H9 (cell line): ENCODE measurements at regions not wholly inside any gene's neighbourhood (a gene's known extent, or its start where the extent isn't known, plus 50 kb on each side); places are given as distances from the start of the nearest gene placed in this dataset. TPM values are rescaled to one million over a fixed set of nuclear protein-coding genes. Genes with fewer than 3 reads are reported as not detected.

Experiments used
- DNase-seq: peaks from one replicate; pipeline ENCODE4 v3.0.0-alpha.2; 2017
- H2AFZ ChIP-seq: one replicate; pipeline ENCODE4 v1.6.1; 2013; ENCODE audit warnings: mild to moderate bottlenecking, low read length, control low read depth, moderate library complexity
- H2AK5ac ChIP-seq: 2 replicates; pipeline ENCODE4 v1.6.1; 2013; ENCODE audit warnings: low read length, control low read depth, mixed read lengths; ENCODE audit not compliant: insufficient read length
- H2BK120ac ChIP-seq: one replicate; pipeline ENCODE4 v1.6.1; 2013; ENCODE audit warnings: low read depth, mild to moderate bottlenecking, low read length, control low read depth, inconsistent platforms; ENCODE audit not compliant: poor library complexity, severe bottlenecking
- H2BK12ac ChIP-seq: 2 replicates; pipeline ENCODE4 v1.6.1; 2013; ENCODE audit warnings: low read length, control low read depth, mixed read lengths, low read depth; ENCODE audit not compliant: insufficient read length
- H2BK15ac ChIP-seq: 2 replicates; pipeline ENCODE4 v1.6.1; 2013; ENCODE audit warnings: low read depth, low read length, control low read depth
- H2BK20ac ChIP-seq: one replicate; pipeline ENCODE4 v1.6.1; 2013; ENCODE audit warnings: low read depth, mild to moderate bottlenecking, low read length, control low read depth, inconsistent platforms; ENCODE audit not compliant: poor library complexity, severe bottlenecking
- H2BK5ac ChIP-seq: 2 replicates; pipeline ENCODE4 v1.6.1; 2013; ENCODE audit warnings: low read length, control low read depth, mixed read lengths; ENCODE audit not compliant: insufficient read length
- H3K14ac ChIP-seq: 2 replicates; pipeline ENCODE4 v1.6.1; 2013; ENCODE audit warnings: low read length, control low read depth; ENCODE audit not compliant: insufficient read depth
- H3K18ac ChIP-seq: 2 replicates; pipeline ENCODE4 v1.6.1; 2013; ENCODE audit warnings: low read depth, mild to moderate bottlenecking, mixed read lengths, low read length, control low read depth; ENCODE audit not compliant: insufficient read length
- H3K23ac ChIP-seq: 2 replicates; pipeline ENCODE4 v1.6.1; 2013; ENCODE audit warnings: low read length, control low read depth, mixed read lengths, low read depth; ENCODE audit not compliant: insufficient read length
- H3K23me2 ChIP-seq: 2 replicates; pipeline ENCODE4 v1.6.1; 2013; ENCODE audit warnings: low read depth, mild to moderate bottlenecking, mixed read lengths, low read length, control low read depth; ENCODE audit not compliant: insufficient read length, poor library complexity, severe bottlenecking
- H3K27ac ChIP-seq: 2 replicates; pipeline ENCODE4 v1.5.1; 2013; ENCODE audit warnings: low read length, control low read depth, mixed read lengths, low read depth; ENCODE audit not compliant: insufficient read length
- H3K27me3 ChIP-seq: 2 replicates; pipeline ENCODE4 v1.6.1; 2013; ENCODE audit warnings: low read length, control low read depth, inconsistent platforms; ENCODE audit not compliant: insufficient read depth
- H3K4ac ChIP-seq: 2 replicates; pipeline ENCODE4 v1.6.1; 2013; ENCODE audit warnings: low read depth, mild to moderate bottlenecking, control low read depth, inconsistent platforms, low read length, moderate library complexity
- H3K4me1 ChIP-seq: 2 replicates; pipeline ENCODE4 v1.6.1; 2013; ENCODE audit warnings: low read length, control low read depth, inconsistent platforms; ENCODE audit not compliant: insufficient read depth
- H3K4me2 ChIP-seq: 2 replicates; pipeline ENCODE4 v1.6.1; 2013; ENCODE audit warnings: low read length, control low read depth, mixed read lengths; ENCODE audit not compliant: insufficient read length, insufficient read depth
- H3K56ac ChIP-seq: 2 replicates; pipeline ENCODE4 v1.6.1; 2013; ENCODE audit warnings: low read depth, mild to moderate bottlenecking, mixed read lengths, low read length, control low read depth; ENCODE audit not compliant: insufficient read length
- H3K79me1 ChIP-seq: 2 replicates; pipeline ENCODE4 v1.6.1; 2013; ENCODE audit warnings: low read depth, mild to moderate bottlenecking, moderate library complexity, low read length, control low read depth, inconsistent platforms; ENCODE audit not compliant: insufficient read depth, poor library complexity, severe bottlenecking
- H3K79me2 ChIP-seq: 2 replicates; pipeline ENCODE4 v1.6.1; 2013; ENCODE audit warnings: low read length, control low read depth, inconsistent platforms; ENCODE audit not compliant: insufficient read depth
- H3K9ac ChIP-seq: 2 replicates; pipeline ENCODE4 v1.6.1; 2013; ENCODE audit warnings: low read length, control low read depth, mixed read lengths; ENCODE audit not compliant: insufficient read length; ENCODE audit errors: extremely low read depth
- H3K9me3 ChIP-seq: one replicate; pipeline ENCODE4 v1.6.1; 2013; ENCODE audit warnings: low read depth, low read length, inconsistent platforms; ENCODE audit not compliant: control insufficient read depth
- H3T11ph ChIP-seq: one replicate; pipeline ENCODE4 v1.6.1; 2013; ENCODE audit warnings: mild to moderate bottlenecking, low read length, control low read depth, inconsistent platforms
- H4K20me1 ChIP-seq: one replicate; pipeline ENCODE4 v1.6.1; 2013; ENCODE audit not compliant: control insufficient read depth, insufficient read length, insufficient read depth
- H4K5ac ChIP-seq: 2 replicates; pipeline ENCODE4 v1.6.1; 2013; ENCODE audit warnings: low read depth, mild to moderate bottlenecking, mixed read lengths, low read length, control low read depth; ENCODE audit not compliant: insufficient read length
- H4K8ac ChIP-seq: replicated peaks from 2 replicates; pipeline ENCODE4 v1.6.1; 2013; ENCODE audit warnings: low read length, control low read depth, mixed read lengths, low read depth; ENCODE audit not compliant: insufficient read length
- H4K91ac ChIP-seq: 2 replicates; pipeline ENCODE4 v1.6.1; 2013; ENCODE audit warnings: low read depth, mild to moderate bottlenecking, moderate library complexity, mixed read lengths, low read length, control low read depth; ENCODE audit not compliant: insufficient read length
- H3K27ac Mint-ChIP-seq, 3 experiments: 2 replicates in 2 of 3; 3 replicates in 1 of 3; pipeline ENCODE4 v1.8.0; 2020 to 2021; ENCODE audit warnings: mixed read lengths in 3 of 3, mild to moderate bottlenecking in 1 of 3, moderate library complexity in 1 of 3
- H3K27me3 Mint-ChIP-seq: 2 replicates; pipeline ENCODE4 v1.8.0; 2021; ENCODE audit warnings: low read depth, mild to moderate bottlenecking, moderate library complexity, mixed read lengths
- H3K36me3 Mint-ChIP-seq, 3 experiments: 2 replicates in 2 of 3; 3 replicates in 1 of 3; pipeline ENCODE4 v1.8.0; 2020 to 2021; ENCODE audit warnings: low read depth in 3 of 3, mixed read lengths in 3 of 3; ENCODE audit not compliant: insufficient read depth in 1 of 3
- H3K4me1 Mint-ChIP-seq, 2 experiments: 2 replicates each; pipeline ENCODE4 v1.8.0; 2020; ENCODE audit warnings: mixed read lengths in 2 of 2
- H3K4me3 Mint-ChIP-seq, 2 experiments: 2 replicates in 1 of 2; 3 replicates in 1 of 2; pipeline ENCODE4 v1.8.0; 2020 to 2021; ENCODE audit warnings: mild to moderate bottlenecking in 2 of 2, mixed read lengths in 2 of 2, moderate library complexity in 1 of 2
- H3K9me3 Mint-ChIP-seq, 2 experiments: 2 replicates in 1 of 2; 3 replicates in 1 of 2; pipeline ENCODE4 v1.8.0; 2020; ENCODE audit warnings: mild to moderate bottlenecking in 2 of 2, mixed read lengths in 2 of 2, moderate library complexity in 1 of 2
- CTCF ChIP-seq: fragments of 200-600 bp; sonication (generic); conservative IDR thresholded peaks from 3 replicates; pipeline ENCODE4 v1.8.0; 2021; ENCODE audit warnings: antibody characterized with exemption, mild to moderate bottlenecking
- WGBS: extraction: QIAGEN DNeasy Blood & Tissue Kit; methylation state at CpG from one replicate; pipeline ENCODE4 v1.1.7; 2013; ENCODE audit warnings: missing lambda C conversion rate, low lambda C conversion rate, mixed read lengths; ENCODE audit not compliant: insufficient read length; ENCODE audit errors: extremely low coverage; 5-methylcytosine and 5-hydroxymethylcytosine counted together
- microRNA-seq: library from miRNA; unstranded; fragments of <30 nt; microRNA quantifications from one replicate; pipeline ENCODE4, GENCODE V29; 2020; ENCODE audit warnings: borderline microRNAs expressed

- Histone ChIP-seq H3K23ac (no peak overlapping the region), H4K20me1 (no peaks in the 10 kb centered on the region), H3K4me1 (no peaks in the 10 kb centered on the region), H2BK12ac (no peak overlapping the region), H2AFZ (no peak overlapping the region), H2BK20ac (no peak overlapping the region), H3K9ac (no peak overlapping the region), H3K4me2 (no peak overlapping the region), H3K18ac (no peak overlapping the region), H3K27ac (no peak overlapping the region), H2BK120ac (no peak overlapping the region), H3K23me2 (no peaks in the 10 kb centered on the region), H2BK15ac (no peak overlapping the region), H3K56ac (no peak overlapping the region), H3K79me1 (no peaks in the 10 kb centered on the region), H3K14ac (no peak overlapping the region), H3T11ph (no peak overlapping the region), H3K9me3 (no peaks in the 10 kb centered on the region), H2AK5ac (no peak overlapping the region), H2BK5ac (no peak overlapping the region), H3K4ac (no peak overlapping the region), H3K79me2 (no peaks in the 10 kb centered on the region), H4K8ac (no peak overlapping the region), H3K27me3 (no peaks in the 10 kb centered on the region), H4K91ac (no peak overlapping the region), H4K5ac (no peak overlapping the region)
- Mint-ChIP-seq H3K27ac (no peak overlapping the region; a peak in 1 of 7 replicates), H3K4me1 (peaks cover 0 to 3% of the 10 kb centered on the region in 2 experiments; a peak in 1 of 4 replicates), H3K4me3 (no peak overlapping the region), H3K36me3 (no peaks in the 10 kb centered on the region), H3K9me3 (peaks cover 0 to 2% of the 10 kb centered on the region in 2 experiments; a peak in 2 of 5 replicates), H3K27me3 (peaks cover 19% of the 10 kb centered on the region)
- no peak for DNase-seq
- WGBS, result no CpG with 5 or more reads among the region's 10 CpGs
- no peak for TF ChIP-seq CTCF
Measured at GRCh38 chr20:62591591-62591990, 50.7 kb upstream of the SLCO4A1 start.

Small RNA genes in the stretch of these regions (microRNA-seq; reads per million reads assigned to microRNA genes)
- gene MIR1-1 (not detected), gene MIR133A2 (not detected)
